ENCODE measurements at regions not wholly inside any gene's neighbourhood (a gene's known extent, or its start where the extent isn't known, plus 50 kb on each side); places are given as distances from the start of the nearest gene placed in this dataset.

- DNase-seq = no peak
Observed at GRCh38 chr12:24125280-24125679, 175.8 kb upstream of the SOX5 start.

GRCh38 chr12:24121911-24122310 is 172.4 kb upstream of the SOX5 start:
- no peak for DNase-seq

- no peak for DNase-seq
Observed at GRCh38 chr12:24118668-24119067, 169.2 kb upstream of the SOX5 start.

GRCh38 chr12:24116548-24116947 is 167.1 kb upstream of the SOX5 start:
- no peak for DNase-seq

- no peak for DNase-seq
Observed at GRCh38 chr12:24113701-24114100, 164.2 kb upstream of the SOX5 start.

- no peak for DNase-seq
Observed at GRCh38 chr12:24111616-24112015, 162.1 kb upstream of the SOX5 start.

GRCh38 chr12:24111086-24111485 is 161.6 kb upstream of the SOX5 start:
- no peak for DNase-seq

GRCh38 chr12:24109381-24110039 is 160.0 kb upstream of the SOX5 start:
- peak in 3 of 4 experiments; percentile 4 to 47 (median 28) for DNase-seq

- DNase-seq = no peak
Observed at GRCh38 chr12:24102676-24103075, 153.2 kb upstream of the SOX5 start.

- no peak for DNase-seq
Observed at GRCh38 chr12:24099576-24099975, 150.1 kb upstream of the SOX5 start.

- DNase-seq = no peak
Observed at GRCh38 chr12:24095245-24095644, 145.8 kb upstream of the SOX5 start.

- no peak for DNase-seq
Observed at GRCh38 chr12:24089510-24089890, 140.0 kb upstream of the SOX5 start.

GRCh38 chr12:24088751-24089509 is 139.5 kb upstream of the SOX5 start:
- no peak for DNase-seq

GRCh38 chr12:24087294-24087693 is 137.8 kb upstream of the SOX5 start:
- no peak for DNase-seq

GRCh38 chr12:24084800-24085199 is 135.3 kb upstream of the SOX5 start:
- no peak for DNase-seq

GRCh38 chr12:24083838-24084237 is 134.4 kb upstream of the SOX5 start:
- DNase-seq = no peak

GRCh38 chr12:24081606-24082005 is 132.1 kb upstream of the SOX5 start:
- no peak for DNase-seq

GRCh38 chr12:24081092-24081529 is 131.6 kb upstream of the SOX5 start:
- DNase-seq = no peak

- no peak for DNase-seq
Observed at GRCh38 chr12:24080465-24080864, 131.0 kb upstream of the SOX5 start.

GRCh38 chr12:24079083-24079482 is 129.6 kb upstream of the SOX5 start:
- DNase-seq = no peak

GRCh38 chr12:24078318-24078765 is 128.9 kb upstream of the SOX5 start:
- no peak for DNase-seq

GRCh38 chr12:24077161-24077560 is 127.7 kb upstream of the SOX5 start:
- DNase-seq = no peak

GRCh38 chr12:24075650-24076049 is 126.2 kb upstream of the SOX5 start:
- no peak for DNase-seq

- DNase-seq = no peak
Observed at GRCh38 chr12:24073170-24073810, 123.8 kb upstream of the SOX5 start.

All from suppressor macrophage (primary cell).